GM12878 (cell line): ENCODE measurements at regions not wholly inside any gene's neighbourhood (a gene's known extent, or its start where the extent isn't known, plus 50 kb on each side); places are given as distances from the start of the nearest gene placed in this dataset.

Experiments used
- ATAC-seq: fragments of 200-7000 bp; cut with Tn5 transposase; 3 replicates; pipeline ENCODE4 v1.9.1; 2020; ENCODE audit warnings: mild to moderate bottlenecking, moderate library complexity
- BruUV-seq: library from RNA; stranded (reverse); fragments of 400-500 nt; replicated peaks from 2 replicates; lab custom pipeline; 2021; lab: Mats Ljungman, UMichigan
- CTCF ChIA-PET: fragments of 300-600 bp; sonication (Branson Sonifier 250); formaldehyde crosslinking; extraction: SDS; loops from one replicate; lab custom pipeline; 2021; ENCODE audit warnings: inconsistent platforms; lab: Yijun Ruan, JAX
- POLR2A ChIA-PET: fragments of 350-600 bp; formaldehyde crosslinking; extraction: SDS; loops from one replicate; lab custom pipeline; 2021; ENCODE audit warnings: inconsistent platforms; lab: Charles Lee
- RAD21 ChIA-PET: fragments of 300-600 bp; sonication (Branson Sonifier 250); formaldehyde crosslinking; loops from one replicate; lab custom pipeline; 2023; ENCODE audit warnings: antibody characterized with exemption; ENCODE audit not compliant: unreplicated experiment; lab: Charles Lee
- SMC1A ChIA-PET: fragments of 300-600 bp; sonication (Branson Sonifier 250); formaldehyde crosslinking; loops from one replicate; lab custom pipeline; 2023; ENCODE audit not compliant: unreplicated experiment, uncharacterized antibody; lab: Charles Lee
- DNase-seq: peaks from one replicate; pipeline ENCODE4 v3.0.0-alpha.2; 2011; ENCODE audit warnings: low read depth, low spot score
- FAIRE-seq: peaks from 3 replicates; lab custom pipeline; 2011; peaks lifted over from hg19 to GRCh38; lab: Jason Lieb, UNC
- H2AFZ ChIP-seq: 2 replicates; pipeline ENCODE4 v1.6.0; 2011; ENCODE audit warnings: low read depth, low read length, control low read depth; ENCODE audit not compliant: control insufficient read depth
- H3K27ac ChIP-seq: 2 replicates; pipeline ENCODE4 v1.5.1; 2011; ENCODE audit warnings: control low read depth; ENCODE audit not compliant: control insufficient read depth, insufficient read depth
- H3K27me3 ChIP-seq, 2 experiments: replicated peaks in 1 of 2; 2 replicates each; pipeline versions ENCODE4 v1.6.0 to v1.6.1; 2011; ENCODE audit warnings: low read length in 1 of 2; ENCODE audit not compliant: control insufficient read depth in 2 of 2, insufficient read depth in 2 of 2
- H3K36me3 ChIP-seq, 2 experiments: 2 replicates each; pipeline ENCODE4 v1.5.1; 2011; ENCODE audit warnings: low read length in 1 of 2; ENCODE audit not compliant: control insufficient read depth in 2 of 2, insufficient read depth in 2 of 2
- H3K4me1 ChIP-seq: 2 replicates; pipeline ENCODE4 v1.6.1; 2011; ENCODE audit warnings: mild to moderate bottlenecking, low read length, moderate library complexity, mixed read lengths; ENCODE audit not compliant: control insufficient read depth, insufficient read depth
- H3K4me2 ChIP-seq: 2 replicates; pipeline ENCODE4 v1.6.0; 2011; ENCODE audit warnings: control low read depth; ENCODE audit not compliant: control insufficient read depth, insufficient read depth
- H3K4me3 ChIP-seq: fragments of 200-600 bp; sonication (generic); 2 replicates; pipeline ENCODE4 v1.5.1; 2016
- H3K79me2 ChIP-seq: 2 replicates; pipeline ENCODE4 v1.6.0; 2011; ENCODE audit warnings: low read length; ENCODE audit not compliant: control insufficient read depth, insufficient read depth
- H3K9ac ChIP-seq: 2 replicates; pipeline ENCODE4 v1.8.0; 2011; ENCODE audit warnings: low read length, control low read depth, mixed read lengths; ENCODE audit not compliant: control insufficient read depth, insufficient read depth
- H3K9me3 ChIP-seq: replicated peaks from 3 replicates; pipeline ENCODE4 v1.5.1; 2011; ENCODE audit warnings: mild to moderate bottlenecking, low read length; ENCODE audit not compliant: control insufficient read depth, insufficient read depth
- H4K20me1 ChIP-seq: 2 replicates; pipeline ENCODE4 v1.6.0; 2011; ENCODE audit not compliant: control insufficient read depth, insufficient read depth
- BCL3 ChIP-seq: IDR thresholded peaks from 2 replicates; pipeline ENCODE4 v1.6.1; 2011; ENCODE audit warnings: borderline replicate concordance, low read depth, mild to moderate bottlenecking, moderate library complexity, low read length; ENCODE audit not compliant: insufficient read depth, poor library complexity, severe bottlenecking
- BMI1 ChIP-seq: fragments of 450-650 bp; IDR thresholded peaks from 2 replicates; pipeline ENCODE4 v1.6.1; 2016; ENCODE audit warnings: mild to moderate bottlenecking, moderate library complexity, borderline replicate concordance
- HSF1 ChIP-seq: fragments of 150-350 bp; IDR thresholded peaks from 2 replicates; pipeline ENCODE4 v1.6.1; 2014; ENCODE audit warnings: mild to moderate bottlenecking, low read depth, low read length
- POLR2A ChIP-seq: IDR thresholded peaks from 2 replicates; pipeline ENCODE4 v1.6.1; 2011; ENCODE audit warnings: low read depth, mild to moderate bottlenecking, low read length
- TAF1 ChIP-seq: IDR thresholded peaks from 2 replicates; pipeline ENCODE4 v1.6.1; 2011; ENCODE audit warnings: mild to moderate bottlenecking, low read depth, low read length, borderline replicate concordance
- USF1 ChIP-seq: IDR thresholded peaks from 2 replicates; pipeline ENCODE4 v1.6.1; 2011; ENCODE audit warnings: borderline replicate concordance, low read depth, mild to moderate bottlenecking, moderate library complexity, mixed read lengths, low read length; ENCODE audit not compliant: insufficient read depth; ENCODE audit errors: extremely low read length
- WGBS: methylation state at CpG from one replicate; pipeline ENCODE4 v1.1.6; 2016; ENCODE audit warnings: low lambda C conversion rate; ENCODE audit not compliant: insufficient replicate concordance, insufficient coverage; ENCODE audit errors: missing lambda C conversion rate; 5-methylcytosine and 5-hydroxymethylcytosine counted together
- in situ Hi-C: fragments of 300-500 bp; cut with MboI; formaldehyde crosslinking; loops from 9 replicates; pipeline ENCODE4 v1.14.3; 2018; ENCODE audit warnings: mixed read lengths
- intact Hi-C: fragments of 100-400 bp; cut with micrococcal nuclease; formaldehyde crosslinking; loops from one replicate; pipeline ENCODE4 v1.14.2; 2022; ENCODE audit not compliant: unreplicated experiment

GRCh38 chr1:208615371-208615770 lies 371.2 kb upstream of the PLXNA2 start:
- Histone ChIP-seq H4K20me1 (no peaks in the 10 kb centered on the region), H3K27ac (no peak overlapping the region), H3K4me3 (no peak overlapping the region), H3K79me2 (no peaks in the 10 kb centered on the region), H3K27me3 (no peaks in the 10 kb centered on the region), H3K4me1 (no peaks in the 10 kb centered on the region), H3K9ac (no peak overlapping the region)
- intact Hi-C loops (no loop called here), in situ Hi-C loops (no loop called here)
- no peak for DNase-seq
- ChIA-PET POLR2A (no interaction called here), RAD21 (no interaction called here)
- BruUV-seq, result no TSS peak
- no peak for TF ChIP-seq HSF1
- no peak for TF ChIP-seq USF1
- TF ChIP-seq, all 136 proteins: peak for 0
- ChIA-PET SMC1A (no interaction called here), CTCF (interaction anchor here (0.6 to 1.0 kb wide), 4 partner anchors 11 to 912 kb away, joined by 3 read pairs; no protein-coding TSS in a partner anchor)
- ATAC-seq, result no peak
- no peak overlapping the region for H3K4me2 ChIP-seq
- H2AFZ ChIP-seq, result no peak overlapping the region
- FAIRE-seq, result no peak
- H3K9me3 ChIP-seq, result no peaks in the 10 kb centered on the region; the same call in 2 of the 3 replicates
- no peaks in the 10 kb centered on the region for H3K36me3 ChIP-seq

GRCh38 chr1:208616776-208617175 lies 372.6 kb upstream of the PLXNA2 start:
- intact Hi-C loops, result no loop called here
- Histone ChIP-seq H3K79me2 (no peaks in the 10 kb centered on the region), H3K9me3 (no peaks in the 10 kb centered on the region; the same call in 2 of the 3 replicates), H3K27ac (no peak overlapping the region), H3K4me1 (no peaks in the 10 kb centered on the region), H3K9ac (no peak overlapping the region), H3K4me3 (no peak overlapping the region), H3K36me3 (no peaks in the 10 kb centered on the region), H3K27me3 (no peaks in the 10 kb centered on the region), H2AFZ (no peak overlapping the region), H3K4me2 (no peak overlapping the region), H4K20me1 (no peaks in the 10 kb centered on the region)
- no peak for ATAC-seq
- CTCF ChIA-PET, result no interaction called here
- in situ Hi-C loops, result no loop called here
- WGBS, result 9% methylated on average over 2 of the region's 3 CpGs
- no peak for DNase-seq
- FAIRE-seq, result no peak
- RAD21 ChIA-PET, result no interaction called here
- TF ChIP-seq BCL3 (no peak), POLR2A (no peak), BMI1 (no peak), TAF1 (no peak)
- BruUV-seq, result no TSS peak
- POLR2A ChIA-PET, result no interaction called here
- SMC1A ChIA-PET, result no interaction called here
